ENCODE measurements at regions not wholly inside any gene's neighbourhood (a gene's known extent, or its start where the extent isn't known, plus 50 kb on each side); places are given as distances from the start of the nearest gene placed in this dataset.
A peak's percentile ranks its signal among the peaks of the same experiment; 100 is the strongest.
"Not testable (repeated sequence)": the region's sequence is repeated elsewhere in the genome, so short reads cannot be mapped to it uniquely, and the experiment has no call there.

DNA sequence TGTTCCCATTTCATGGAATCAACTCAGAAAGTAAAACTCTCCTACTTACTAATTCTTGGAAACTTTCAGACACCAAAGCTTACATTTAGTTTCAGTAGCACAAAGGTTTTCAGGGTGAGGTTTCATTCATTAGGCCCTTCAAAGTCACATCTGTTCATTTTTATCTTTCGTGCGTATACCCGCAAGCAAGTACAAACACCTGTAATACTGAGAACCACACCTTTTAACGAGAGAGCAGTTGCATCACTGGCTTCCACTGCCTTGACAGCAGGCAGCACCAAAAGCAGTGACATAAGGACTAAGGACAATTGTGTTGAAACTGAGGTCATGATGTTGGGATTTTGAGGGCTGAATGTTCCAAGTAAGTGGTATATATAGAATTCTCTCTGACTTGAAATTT, 60.5 kb downstream of the GOLGA6L22 start:
- not testable (repeated sequence) for DNase-seq

GRCh38 chr15:22526537-22526936, 67.8 kb downstream of the GOLGA6L22 start:
- DNase-seq = not testable (repeated sequence)

DNA sequence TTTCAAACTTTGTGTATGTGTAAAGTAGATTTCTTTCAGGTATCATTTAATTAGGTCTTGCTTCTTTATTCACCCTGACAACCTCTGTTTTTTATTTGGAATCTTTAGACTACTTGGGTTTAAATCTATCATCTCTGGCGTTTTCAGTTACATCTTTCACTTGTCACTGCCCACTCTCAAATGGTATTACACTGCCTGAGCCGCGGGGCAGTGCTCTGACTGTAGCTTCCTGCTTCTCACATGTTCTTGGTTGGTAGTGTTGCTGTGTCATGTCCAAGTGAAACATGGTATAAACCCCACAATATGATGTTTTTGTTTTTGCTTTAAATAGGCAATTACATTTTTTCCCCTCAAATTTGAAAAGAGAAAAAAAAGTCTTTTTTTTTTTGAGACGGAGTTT, 68.3 kb downstream of the GOLGA6L22 start:
- DNase-seq = not testable (repeated sequence)

DNA sequence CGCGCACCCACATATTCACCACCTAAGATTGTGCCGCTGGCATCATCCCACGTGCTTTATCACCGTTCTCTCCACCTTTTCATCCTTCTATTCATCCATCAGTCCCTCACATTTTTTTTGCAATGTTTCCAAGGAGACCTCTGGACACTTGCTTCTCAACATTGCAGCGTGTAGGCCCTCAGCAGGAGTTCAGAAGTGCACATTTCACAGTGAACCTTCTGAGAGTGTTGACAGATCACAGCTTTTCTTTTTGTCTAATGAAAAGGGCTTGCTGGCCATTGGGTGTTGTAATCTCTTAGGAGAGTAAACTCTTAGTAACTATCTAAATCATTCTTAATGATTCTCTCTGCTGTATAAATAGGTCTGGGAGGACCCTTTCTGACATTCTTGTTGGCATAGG, 70.5 kb downstream of the GOLGA6L22 start:
- DNase-seq = not testable (repeated sequence)

- DNase-seq = not testable (repeated sequence)
Observed at GRCh38 chr15:22559701-22560100, 101.0 kb downstream of the GOLGA6L22 start.

DNA sequence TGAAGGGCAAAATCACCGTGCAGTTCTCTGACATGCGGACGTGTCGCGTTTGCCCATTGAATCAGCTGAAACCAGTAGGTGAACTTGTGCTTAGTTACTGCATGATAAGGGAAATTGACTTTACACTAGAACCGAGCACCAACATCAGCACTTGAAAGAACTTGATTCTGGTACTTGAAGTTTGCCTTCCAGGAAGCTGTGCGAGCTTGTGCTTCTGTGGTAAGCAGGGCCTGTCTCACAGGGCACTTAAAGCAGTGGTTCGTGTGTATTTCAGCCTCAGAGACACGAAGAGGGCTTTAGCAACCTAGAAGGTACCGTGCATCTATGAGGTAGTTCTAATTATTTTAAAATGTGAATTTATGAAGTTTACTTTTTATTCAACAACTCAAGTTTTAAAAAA, 103.0 kb downstream of the GOLGA6L22 start:
- DNase-seq = not testable (repeated sequence)

DNA sequence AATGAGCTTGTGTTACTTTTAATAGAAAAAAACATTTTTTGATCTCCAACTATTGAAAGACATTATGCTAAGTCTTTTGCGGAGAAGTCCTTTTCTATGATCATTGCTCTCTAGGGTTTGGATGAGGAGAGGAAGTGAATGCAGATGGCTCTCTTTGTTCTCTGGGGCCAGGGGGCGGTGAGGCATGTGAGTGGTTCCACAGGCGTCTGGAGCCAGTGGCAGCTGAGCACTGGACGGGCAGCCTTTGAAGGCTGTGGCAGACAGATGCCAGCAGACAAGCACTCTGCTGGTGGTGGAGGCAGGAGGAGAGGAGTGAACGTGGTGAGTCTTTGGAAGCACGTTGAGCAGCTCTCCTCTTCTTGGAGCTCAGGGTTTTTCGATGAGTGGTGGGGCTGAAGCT, 107.8 kb downstream of the GOLGA6L22 start:
- DNase-seq = not testable (repeated sequence)

DNA sequence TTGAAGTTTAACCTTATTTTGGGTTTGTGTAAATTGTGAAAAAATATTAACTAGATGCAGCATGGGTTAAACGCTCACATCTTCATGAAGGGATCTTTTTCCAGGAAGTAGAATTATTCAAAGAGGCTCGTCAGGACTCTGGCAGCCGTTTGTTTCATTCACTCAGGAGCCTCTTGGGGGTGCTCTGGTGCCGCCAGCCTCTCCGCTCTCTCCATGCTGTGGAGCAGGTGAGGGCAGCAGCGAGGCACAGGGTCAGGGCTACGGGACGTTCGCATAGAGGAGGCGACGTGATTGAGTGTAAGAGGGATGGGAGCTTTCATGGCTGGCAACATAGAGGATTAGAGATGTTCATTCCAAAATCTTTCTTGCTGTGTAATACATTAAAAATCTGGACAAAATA, 110.8 kb downstream of the GOLGA6L22 start:
- DNase-seq = not testable (repeated sequence)

- not testable (repeated sequence) for DNase-seq
Observed at GRCh38 chr15:22572152-22572735, 113.5 kb downstream of the GOLGA6L22 start.

DNA sequence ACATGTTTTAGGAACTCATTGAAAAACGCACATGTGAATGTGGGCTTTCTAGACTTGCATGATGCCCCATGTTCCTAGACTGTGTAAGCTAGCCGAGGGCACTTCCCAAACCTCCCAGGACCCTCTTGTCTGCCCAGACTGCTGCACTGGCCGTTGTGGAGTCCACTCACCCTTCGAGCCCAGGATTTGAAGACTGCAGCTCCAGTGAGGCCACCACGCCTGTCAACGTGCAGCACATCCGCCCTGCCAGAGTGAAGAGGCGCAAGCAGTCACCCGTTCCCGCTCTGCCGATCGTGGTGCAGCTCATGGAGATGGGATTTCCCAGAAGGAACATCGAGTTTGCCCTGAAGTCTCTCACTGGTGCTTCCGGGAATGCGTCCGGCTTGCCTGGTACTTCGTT, 114.1 kb downstream of the GOLGA6L22 start:
- not testable (repeated sequence) for DNase-seq

GRCh38 chr15:22577828-22578227, 119.1 kb downstream of the GOLGA6L22 start:
- not testable (repeated sequence) for DNase-seq

- DNase-seq = not testable (repeated sequence)
Observed at GRCh38 chr15:22579213-22579612, 120.5 kb downstream of the GOLGA6L22 start.

- not testable (repeated sequence) for DNase-seq
Observed at GRCh38 chr15:22587391-22587790, 128.7 kb downstream of the GOLGA6L22 start.

DNA sequence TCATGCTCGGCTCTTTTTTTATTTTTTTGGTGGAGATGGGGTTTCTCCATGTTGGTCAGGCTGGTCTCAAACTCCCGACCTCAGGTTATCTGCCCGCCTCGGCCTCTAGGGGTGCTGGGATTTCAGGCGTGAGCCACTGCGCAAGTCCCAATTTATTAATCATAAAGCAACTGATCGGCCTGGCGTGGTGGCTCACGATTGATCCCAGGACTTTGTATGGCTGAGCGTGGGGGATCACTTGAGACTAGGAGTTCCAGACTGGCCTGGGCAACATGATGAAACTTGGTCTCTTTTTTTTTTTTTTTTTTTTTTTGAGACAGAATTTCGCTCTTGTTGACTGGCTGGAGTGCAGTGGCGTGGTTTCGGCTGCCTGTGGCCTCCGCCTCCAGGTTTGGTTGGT, 139.8 kb downstream of the GOLGA6L22 start:
- not testable (repeated sequence) for DNase-seq

GRCh38 chr15:22599526-22600320, 141.0 kb downstream of the GOLGA6L22 start:
- DNase-seq = not testable (repeated sequence)

DNA sequence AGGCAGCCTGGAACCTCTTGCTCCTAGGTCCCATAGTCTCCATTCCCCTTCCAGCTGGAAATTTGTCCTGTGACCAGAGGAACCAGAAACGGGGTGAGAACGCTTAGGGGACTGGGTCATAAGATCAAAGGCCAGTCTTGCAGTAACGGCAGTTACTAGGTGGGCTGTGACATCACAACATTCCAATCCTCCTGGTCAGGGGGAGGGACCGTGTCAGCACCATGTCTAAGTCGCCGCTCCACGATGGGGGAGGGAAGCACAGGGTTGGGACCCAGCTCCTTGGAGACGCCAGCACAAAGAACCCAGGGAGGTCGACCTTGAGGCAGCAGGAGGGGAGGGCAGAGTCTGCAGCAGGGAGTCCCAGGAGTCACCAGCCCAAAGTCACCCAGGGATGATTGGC, 158.3 kb downstream of the GOLGA6L22 start:
- not testable (repeated sequence) for DNase-seq

DNA sequence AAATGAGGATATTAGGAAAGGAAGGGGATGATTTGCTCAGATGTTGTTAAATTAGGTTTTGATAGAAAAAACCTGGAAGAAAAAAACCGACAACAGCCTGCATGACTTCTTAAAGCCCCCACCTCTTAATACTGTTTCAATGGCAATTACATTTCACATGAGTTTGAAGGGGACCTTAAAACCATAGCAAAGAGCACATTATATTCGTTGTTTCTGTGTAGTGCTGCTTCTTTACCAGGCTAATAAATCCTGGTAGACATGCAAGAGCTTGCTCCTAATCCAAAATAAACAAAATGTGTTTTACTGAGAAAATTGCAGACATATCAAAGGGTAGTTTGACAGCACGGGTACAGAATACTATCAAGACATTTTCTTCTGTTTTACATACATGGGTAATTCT, 154.7 kb upstream of the NIPA1 start:
- DNase-seq = not testable (repeated sequence)

GRCh38 chr15:22639983-22640382, 146.5 kb upstream of the NIPA1 start:
- DNase-seq = not testable (repeated sequence)

DNA sequence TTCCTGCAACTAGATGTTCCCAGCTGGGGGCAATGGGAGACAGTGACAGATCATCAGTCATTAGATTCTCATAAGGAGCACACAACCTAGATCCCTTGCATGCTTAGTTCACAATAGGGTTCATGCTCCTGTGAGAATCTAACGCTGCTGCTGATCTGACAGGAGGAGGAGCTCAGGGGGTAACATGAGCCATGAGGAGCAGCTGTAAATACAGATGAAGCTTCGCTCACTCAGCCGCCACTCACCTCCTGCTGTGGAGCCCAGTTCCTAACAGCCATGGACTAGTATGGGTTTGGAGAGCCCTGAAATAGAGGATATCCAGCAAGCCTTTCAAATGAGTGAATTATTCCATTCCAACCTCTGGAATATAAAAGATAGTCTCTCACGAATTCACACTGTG, 137.0 kb upstream of the NIPA1 start:
- DNase-seq = not testable (repeated sequence)

GRCh38 chr15:22651179-22651578, 135.3 kb upstream of the NIPA1 start:
- not testable (repeated sequence) for DNase-seq

GRCh38 chr15:22664294-22665058, 122.0 kb upstream of the NIPA1 start:
- DNase-seq = peak; percentile 20

DNA sequence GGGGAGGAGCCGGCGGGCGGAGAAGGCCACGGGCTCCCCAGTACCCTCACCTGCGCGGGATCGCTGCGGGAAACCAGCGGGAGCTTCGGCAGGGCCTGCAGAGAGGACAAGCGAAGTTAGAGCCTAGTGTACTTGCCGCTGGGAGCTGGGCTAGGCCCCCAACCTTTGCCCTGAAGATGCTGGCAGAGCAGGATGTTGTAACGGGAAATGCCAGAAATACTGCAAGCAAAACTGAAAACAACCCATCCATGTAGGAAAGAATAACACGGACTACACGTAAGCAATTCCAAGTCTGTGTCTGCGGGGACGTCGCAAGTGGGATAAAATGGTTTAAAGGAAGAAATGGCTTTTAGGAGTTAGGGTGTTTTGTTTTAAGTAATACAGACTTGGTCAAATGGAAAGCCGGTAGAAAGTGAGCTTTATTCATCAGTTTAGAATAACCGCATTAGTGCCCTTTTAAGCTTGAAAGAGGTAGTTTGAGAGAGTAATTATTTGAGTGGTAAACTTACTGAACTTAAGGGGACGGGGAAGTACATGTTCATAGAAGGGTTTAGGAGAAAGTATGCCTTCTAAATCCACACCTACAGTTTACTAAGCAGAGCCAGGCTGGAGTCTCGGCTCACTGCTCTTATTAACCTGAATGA, 121.3 kb upstream of the NIPA1 start:
- DNase-seq = not testable (repeated sequence)

- not testable (repeated sequence) for DNase-seq
Observed at GRCh38 chr15:22665711-22666110, 120.7 kb upstream of the NIPA1 start.

All from stimulated activated CD4-positive, alpha-beta T cell treated with anti-CD3 and anti-CD28 coated beads, Interleukin-4, amount 100 ng/mL, for 1 hour (primary cell).